Kidney tubule cell (primary cell): ENCODE measurements at regions not wholly inside any gene's neighbourhood (a gene's known extent, or its start where the extent isn't known, plus 50 kb on each side); places are given as distances from the start of the nearest gene placed in this dataset.
"Not testable (repeated sequence)": the region's sequence is repeated elsewhere in the genome, so short reads cannot be mapped to it uniquely, and the experiment has no call there.

Source experiments
- DNase-seq: peaks from one replicate; pipeline ENCODE4 v3.0.0-alpha.2; 2018; ENCODE audit warnings: low spot score

DNA sequence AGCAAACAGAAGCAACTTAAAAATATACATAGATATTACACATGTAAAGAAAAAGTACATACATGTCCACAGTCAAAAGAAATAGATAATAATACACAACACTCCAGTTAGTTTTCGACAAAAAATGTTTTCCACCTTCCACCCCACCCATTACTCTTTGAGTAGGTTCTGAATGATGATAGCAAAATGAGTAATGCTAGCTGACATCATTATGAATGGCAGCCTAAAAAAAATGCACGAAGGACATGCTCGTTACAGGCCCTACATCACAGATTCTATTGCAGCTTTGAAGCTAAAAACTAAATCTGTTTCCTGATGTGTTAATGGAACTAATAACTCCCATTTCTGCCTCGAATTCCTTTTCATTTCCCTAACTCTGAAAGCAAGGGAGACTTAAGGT is 578.7 kb upstream of the NETO1 start:
- DNase-seq: no peak

DNA sequence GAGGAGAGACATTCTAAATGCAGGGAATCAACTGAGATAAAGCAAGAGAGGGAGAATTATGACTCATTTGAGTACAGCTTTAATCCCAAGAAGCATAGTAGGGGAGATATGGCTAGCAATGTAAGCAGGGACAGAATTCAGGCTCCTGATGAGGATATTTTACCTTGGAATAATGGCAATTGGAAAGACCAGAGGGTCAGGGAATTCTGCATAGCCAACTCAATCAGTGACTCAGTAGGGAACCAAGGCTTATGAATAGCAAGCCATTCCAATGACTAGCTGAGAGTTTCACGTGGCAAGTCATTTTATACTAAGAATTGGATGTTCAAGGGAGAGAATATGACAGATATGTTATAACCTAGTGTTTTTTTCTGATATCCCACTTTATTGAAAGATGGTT is 563.8 kb upstream of the NETO1 start:
- no peak for DNase-seq

DNA sequence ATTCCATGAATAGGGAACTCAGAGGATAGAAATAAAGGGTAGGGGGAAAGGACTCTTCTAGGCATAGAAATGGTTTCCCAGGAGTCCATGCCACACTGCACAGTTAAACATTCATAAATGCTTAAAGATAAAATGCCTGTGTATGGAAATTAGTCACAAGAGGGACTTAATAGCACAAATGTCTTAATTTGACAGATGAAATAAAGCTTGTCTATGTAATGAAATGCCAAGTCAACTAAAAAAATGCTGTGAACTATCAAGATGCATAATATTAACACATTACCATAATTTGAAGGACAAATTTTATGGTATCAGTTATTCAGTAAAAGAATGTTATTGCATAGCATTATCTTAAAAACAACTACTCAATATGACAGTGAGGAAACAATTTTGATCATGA is 553.2 kb upstream of the NETO1 start:
- DNase-seq: no peak

DNA sequence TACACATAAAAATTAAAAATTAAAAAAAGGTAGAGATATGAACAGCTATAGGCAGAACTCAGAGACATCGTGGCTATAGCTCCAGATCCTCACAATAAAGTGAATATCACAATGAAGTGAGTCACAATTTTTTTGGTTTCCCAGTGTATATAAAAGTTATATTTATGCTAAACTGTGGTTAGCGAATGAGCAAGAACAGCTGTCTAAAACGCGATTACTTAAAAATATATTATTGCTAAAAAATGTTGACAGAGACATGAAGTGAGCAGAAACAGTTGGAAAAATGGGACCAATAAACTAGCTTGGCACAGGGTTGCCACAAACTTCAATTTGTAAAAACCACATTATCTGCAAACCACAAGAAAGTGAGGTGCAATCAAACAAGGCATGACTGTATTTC is 551.7 kb upstream of the NETO1 start:
- no peak for DNase-seq

DNA sequence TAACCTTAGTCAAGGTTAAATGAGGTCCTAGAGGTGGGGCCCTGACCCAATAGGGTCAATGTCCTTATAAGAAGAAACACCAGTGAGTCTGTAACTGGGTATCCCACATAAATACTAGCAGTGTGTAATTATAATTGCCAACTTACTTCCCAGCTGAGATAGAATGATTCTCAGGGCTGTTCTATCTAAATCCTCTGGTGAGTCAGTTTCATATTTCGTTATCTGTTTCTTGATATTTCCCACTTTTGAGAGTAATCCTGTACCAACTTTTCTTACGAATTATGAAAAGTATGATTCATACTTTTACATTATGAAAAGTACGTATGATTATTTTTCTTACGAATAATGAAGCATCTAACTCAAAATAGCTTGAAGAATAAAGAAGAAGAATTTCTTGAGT is 546.8 kb upstream of the NETO1 start:
- no peak for DNase-seq

DNA sequence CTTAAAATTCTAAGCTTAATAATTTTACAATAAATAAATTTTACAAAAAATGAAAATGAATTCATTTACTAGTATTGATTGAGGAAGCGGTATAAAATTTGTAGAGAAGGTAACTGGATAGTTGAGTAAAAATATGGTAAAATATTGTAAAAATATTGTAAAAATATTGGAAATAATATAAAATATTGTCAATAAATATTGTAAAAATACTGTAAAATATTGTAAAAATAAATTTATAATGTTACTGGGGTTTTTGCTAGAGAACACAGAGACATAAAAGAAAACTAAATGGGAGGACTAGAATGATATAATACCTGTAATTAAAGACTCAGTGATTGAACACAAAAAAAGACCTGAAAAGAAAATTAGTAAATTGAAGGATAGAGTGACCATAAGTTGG is 546.3 kb upstream of the NETO1 start:
- no peak for DNase-seq

DNA sequence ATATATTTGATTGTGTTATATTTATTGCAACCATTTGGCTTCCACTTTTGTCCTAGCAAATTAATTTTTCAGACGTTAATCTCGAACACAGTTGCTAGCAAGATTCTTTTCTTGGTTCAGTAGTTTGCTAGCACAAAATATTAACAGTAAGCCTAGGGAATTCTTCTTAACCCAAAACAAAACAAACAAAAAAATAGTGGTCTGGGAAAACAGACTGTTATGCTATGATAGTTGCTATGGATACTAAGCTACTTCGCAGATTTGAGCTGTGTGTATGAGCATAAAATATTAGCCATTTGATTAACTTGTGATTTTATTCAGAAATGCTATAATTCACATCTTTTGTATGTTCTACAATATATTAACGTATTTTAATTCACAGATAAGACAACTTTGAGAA is 541.5 kb upstream of the NETO1 start:
- DNase-seq: no peak

DNA sequence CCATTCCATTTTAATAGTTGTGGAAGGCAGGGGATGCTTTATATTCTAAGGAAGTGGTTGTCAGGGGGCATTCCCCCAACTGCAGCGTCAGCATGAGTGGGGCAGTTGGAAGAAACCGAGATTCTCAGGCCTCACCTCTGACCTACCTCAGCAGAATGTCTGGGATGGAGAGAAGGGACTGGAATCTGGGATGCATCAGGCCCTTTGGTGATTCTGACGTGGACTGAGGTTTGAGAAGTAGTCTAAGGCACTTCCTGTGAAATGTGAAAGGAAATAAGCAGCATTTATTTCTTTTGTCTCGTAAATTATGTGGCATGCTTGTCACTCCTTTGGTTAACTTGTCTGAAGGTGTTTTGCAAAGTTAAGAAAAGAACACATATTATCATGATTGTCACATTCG is 540.7 kb upstream of the NETO1 start:
- peak; percentile 67 for DNase-seq

DNA sequence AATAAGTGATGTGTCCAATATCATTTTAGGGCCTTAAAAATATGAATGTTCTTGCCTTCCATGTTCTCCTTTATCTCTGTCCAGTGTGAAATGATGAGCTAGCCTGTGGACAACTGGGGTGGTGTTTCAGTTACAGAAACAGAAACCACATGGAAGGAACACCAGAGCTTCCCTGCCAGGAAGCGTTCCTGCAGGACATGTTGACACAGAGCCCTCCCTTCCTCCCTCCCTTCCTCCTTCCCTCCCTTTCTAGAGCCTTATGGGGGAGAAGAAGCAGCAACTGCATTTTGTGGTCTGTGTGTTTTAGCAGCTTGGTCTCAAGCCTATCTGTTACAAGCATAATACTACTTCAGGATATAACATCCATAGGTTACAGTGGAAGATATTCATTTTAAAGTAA is 539.7 kb upstream of the NETO1 start:
- DNase-seq: peak; percentile 6

DNA sequence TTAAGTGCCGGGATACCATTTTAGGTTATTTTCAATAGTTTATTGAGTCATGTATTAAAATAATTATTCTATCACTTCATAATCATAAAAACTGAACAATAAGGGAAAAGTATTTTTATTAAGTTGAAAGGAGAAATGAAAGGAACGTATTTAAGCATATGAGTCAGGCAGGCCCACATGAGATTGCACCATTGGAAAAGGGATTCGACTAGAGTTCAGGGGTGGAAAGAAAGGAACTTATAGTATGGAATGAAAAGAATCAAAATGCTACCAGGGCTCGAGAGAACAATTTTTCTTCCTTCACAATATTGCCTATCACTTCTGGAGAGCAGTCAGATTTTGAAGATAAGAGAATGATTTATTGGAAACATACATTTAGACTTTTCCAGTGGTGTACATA is 516.5 kb upstream of the NETO1 start:
- DNase-seq: no peak

DNA sequence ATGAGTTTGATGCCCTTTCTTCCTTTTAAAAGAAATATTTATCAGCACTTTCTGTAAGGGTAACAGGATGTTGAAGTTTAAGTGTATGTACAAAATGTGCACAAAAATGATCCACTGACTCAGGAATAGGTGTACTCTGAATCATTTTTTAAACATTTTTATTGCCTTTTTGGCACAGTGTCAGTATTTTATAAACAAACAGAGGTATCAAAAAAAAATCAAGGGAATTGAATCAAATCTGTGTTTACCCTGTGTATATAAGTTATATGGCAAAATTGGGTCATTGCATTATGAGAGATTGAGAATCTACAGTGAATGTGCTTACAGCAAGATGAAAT is 513.9 kb upstream of the NETO1 start:
- DNase-seq: no peak

DNA sequence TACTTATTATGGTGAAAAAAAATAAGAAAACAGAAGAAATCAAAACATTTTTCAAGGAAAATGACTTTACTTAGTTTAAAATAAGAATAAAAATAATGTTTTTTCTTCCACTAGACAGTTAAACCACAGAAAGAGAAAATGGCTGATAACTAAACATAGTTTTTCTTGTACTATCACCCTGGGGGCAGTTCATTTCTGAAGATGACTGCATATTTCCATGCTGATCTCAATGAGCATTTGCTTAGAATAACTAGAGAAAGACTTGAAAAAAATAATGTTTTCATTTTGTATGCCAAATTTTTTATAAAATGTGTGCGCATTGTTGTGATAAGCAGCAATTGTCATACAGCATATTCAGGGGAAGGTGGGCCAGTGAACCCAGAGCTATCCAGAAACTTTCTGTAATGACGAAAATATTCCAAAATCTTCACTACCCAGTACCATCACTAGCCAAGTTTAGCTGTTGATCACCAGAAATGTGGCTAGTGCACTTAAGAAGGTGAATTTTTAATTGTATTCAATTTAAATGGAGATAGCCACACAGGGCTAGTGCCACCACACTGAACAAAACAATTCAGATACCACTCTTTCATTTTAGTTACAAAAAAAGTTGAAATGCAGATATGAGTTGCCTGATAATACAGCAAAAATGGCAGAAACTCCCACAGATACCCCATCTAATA is 513.4 kb upstream of the NETO1 start:
- no peak for DNase-seq

DNA sequence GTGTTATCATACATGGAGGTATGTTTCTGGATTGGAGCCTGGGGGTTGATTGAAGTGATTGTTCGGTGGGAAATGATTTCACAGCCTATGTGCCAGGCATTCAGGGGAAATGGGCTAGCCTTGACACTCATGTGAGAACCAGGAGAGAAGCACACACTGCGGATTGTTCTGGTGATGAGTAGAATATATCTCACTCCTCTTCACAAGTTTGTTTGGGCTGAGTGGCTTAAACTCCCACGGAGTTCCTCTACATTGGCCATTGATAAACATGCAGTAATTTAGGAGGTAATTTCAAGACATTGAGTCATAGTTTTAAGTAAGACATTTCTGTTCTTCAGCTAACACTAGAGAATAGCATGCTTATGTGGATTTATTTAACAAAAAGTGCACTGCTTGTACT is 498.9 kb upstream of the NETO1 start:
- no peak for DNase-seq

DNA sequence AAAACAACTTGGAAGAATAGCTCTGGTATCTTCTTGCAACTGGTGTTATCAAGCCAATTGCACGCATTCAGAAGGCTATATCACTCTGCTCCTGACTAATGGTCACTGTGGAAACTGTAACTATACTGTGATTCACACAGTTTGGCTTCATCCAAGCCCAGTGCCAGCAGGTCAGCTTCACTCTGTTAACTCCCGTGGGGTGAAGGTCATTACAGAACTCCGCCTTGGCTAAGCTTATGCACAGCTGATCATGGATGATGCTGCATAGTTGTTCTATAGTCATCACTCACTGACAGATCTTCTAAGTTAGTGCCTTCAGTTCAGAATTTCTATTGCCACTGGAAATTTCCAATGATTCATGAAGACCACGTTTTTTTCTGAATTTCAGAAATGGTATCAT is 497.2 kb upstream of the NETO1 start:
- DNase-seq: peak; percentile 40

DNA sequence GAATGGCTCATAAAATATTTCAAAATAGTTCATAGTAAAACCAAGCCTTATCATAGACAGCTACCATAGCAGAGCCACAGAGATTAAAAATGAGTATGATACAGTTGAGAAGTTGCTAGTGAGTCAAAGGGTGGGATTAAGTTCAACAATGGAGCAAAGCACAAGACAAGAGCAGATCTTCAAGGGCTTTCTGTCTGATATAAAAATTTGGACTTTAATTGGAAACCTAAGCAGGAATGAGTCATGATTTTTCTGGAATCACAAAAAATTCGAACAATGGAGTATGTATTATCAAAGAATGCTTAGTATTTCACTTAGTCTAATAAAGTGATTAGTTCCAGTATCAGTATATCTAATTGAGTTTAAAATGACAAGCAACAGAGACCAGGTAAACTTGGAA is 487.3 kb upstream of the NETO1 start:
- no peak for DNase-seq

DNA sequence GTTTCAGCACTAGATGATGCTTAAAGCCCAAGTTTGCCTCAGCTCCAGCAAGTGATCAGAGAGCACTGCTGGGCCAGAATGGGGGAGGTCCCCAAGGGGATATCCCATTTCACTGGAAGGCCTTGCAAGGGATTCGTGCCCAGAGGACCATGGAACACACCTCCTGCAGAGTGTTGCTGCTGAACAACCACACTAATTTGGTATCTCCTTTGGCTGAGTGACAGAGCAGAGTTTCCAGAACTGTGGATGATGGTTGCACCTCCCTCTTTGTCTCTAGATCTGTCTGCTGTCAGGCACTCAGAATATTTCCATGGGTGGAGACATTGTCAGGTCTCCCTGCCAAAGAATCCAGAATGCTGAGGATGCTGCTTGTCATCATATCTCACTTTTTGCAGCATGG is 484.8 kb upstream of the NETO1 start:
- DNase-seq: no peak

DNA sequence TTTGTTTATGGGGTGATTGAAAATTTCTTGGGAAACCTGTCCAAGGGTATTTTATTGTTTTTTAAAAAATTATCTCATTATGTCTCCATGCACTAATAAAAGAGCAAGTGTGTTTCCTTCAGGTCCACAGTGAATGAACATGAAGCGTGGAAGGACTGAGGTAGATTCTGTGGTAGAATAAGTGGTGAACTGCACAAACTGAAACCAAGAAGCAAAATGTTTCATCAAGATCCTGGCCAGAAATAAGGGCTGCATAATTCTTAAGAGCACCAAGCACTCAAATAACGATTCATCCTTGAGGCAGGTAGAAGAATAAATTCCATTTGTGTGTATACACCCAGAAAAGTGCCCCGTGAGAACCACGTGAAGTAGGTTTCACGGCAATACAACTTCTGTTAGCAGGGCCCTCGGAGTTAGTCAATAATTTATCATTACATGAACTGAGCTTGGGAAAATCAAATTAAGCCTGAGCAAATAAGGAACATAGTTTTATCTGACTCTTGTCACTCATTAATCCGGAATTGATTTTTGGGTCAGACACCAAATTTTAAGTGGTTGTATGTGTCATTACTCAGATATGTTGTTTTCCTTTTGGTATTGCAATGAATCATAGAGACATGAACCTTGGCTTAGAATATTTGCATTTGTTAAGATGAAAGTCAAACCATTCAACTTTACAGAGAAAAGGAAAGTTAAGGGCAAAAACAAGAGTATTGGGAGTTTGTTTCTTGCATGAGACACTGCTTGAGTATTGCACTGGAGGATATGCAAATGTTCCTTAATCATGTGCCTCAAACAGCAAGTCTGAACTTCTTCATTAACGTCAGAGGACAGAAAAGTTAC is 472.6 kb upstream of the NETO1 start:
- DNase-seq: peak; percentile 96

DNA sequence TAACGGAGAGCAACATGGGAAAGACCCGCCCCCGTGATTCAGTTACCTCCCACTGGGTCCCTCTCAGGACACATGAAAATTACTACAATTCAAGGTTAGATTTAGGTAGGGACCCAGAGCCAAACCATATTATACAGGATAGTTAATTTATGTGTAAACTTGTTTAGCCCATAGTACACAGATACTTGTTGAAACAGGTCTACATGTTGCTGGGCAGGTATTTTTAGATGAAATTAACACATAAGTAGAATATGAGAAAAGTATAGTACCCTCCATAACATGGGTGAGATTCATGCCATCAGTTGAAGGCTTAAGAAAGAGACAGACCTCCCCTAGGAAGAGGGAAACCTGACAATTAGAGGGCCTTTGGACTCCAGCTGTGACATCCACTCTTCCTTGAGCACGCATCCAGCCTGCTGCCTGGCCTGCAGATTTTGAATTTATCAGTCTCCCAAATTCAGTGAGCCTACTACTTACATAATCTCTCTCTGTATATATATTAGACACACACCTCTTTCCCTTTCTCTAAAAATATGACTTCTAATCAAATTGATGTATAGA is 463.5 kb upstream of the NETO1 start:
- DNase-seq: no peak

DNA sequence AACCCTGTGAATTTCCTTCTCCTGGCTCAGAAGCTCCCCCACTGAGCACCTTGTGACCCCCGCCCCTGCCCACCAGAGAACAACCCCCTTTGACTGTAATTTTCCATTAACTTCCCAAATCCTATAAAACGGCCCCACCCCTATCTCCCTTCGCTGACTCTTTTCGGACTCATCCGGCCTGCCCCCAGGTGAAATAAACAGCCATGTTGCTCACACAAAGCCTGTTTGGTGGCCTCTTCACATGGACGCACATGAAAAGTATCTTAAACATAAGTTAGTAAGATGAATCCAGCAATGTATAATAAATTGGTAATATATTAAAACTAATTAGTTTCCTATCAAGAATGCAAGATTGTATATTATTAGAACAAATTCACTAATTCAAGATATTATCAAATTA is 462.3 kb upstream of the NETO1 start:
- not testable (repeated sequence) for DNase-seq

DNA sequence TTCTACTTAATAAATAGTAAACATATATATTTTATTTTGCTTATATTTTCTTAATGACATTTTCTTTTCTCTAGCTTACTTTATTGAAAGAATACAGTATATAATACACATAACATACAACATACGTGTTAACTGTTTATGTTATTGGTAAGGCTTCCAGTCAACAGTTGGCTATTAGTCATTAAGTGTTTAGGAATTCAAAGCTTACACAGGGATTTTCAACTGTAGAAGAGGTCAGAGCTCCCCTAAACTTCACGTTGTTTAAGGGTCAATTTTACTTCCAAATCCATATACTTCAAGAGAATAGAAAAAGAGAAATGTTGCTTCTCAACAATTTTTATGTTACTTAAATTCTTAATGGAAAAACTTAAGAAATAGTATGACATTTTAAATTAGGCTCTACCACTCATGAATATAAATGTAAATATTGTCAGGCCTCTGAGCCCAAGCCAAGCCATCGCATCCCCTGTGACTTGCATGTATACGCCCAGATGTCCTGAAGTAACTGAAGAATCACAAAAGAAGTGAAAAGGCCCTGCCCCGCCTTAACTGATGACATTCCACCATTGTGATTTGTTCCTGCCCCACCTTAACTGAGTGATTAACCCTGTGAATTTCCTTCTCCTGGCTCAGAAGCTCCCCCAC is 456.5 kb upstream of the NETO1 start:
- not testable (repeated sequence) for DNase-seq

DNA sequence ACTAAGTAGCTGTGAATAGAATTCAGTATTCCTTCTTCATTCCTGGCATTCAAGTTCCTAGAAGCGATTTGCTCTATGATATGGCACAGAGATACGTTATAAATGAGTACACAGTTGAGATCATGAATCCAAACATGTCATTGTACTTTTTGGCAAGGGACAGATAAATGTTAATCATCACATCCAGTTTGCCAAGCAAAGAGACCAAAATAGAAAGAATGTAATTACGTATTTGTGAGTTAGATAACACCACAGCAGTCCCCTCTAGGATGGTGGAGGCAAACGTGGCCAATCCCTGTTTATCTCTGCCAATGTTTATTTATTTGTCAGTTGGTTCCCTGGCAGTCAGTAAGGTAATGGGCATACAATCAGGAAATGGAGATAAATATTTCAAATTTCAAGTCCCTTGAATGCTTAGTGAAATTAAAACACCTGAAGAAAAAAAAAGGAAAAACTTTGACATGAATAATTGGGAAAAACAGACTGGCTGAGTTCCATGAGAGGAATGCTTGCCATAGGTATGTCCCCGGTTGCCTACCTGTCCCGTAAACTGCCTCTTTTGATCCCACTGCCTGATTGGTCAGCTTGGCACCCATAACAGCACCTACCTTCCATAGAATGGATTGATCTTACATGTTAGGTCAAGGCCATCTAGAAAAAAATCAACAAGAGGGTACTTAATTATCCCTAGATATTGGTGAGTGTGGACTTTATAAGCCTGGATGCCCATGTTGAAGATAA is 451.1 kb upstream of the NETO1 start:
- no peak for DNase-seq

DNA sequence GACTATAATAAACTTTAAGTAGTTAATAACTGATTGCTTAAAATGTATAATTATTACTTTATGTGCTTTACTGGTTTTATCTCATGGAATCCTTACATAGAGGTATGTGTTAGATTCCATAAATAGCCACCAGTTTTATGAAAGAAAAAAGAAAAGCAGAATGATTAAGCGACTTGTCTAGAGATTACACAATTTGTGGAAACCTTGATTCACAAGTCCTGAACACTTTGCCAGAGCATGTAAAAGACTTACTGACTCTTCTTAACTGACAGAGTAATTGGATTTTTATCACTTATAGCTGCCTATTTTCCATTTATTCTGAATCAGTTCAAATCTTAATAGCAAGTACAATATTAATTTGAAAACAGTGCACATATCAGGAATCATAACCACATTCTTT is 448.7 kb upstream of the NETO1 start:
- DNase-seq: no peak
